ENCODE measurements at regions not wholly inside any gene's neighbourhood (a gene's known extent, or its start where the extent isn't known, plus 50 kb on each side); places are given as distances from the start of the nearest gene placed in this dataset.
"Not testable (repeated sequence)": the region's sequence is repeated elsewhere in the genome, so short reads cannot be mapped to it uniquely, and the experiment has no call there.

GRCh38 chr22:22371031-22371541, 126.5 kb downstream of the VPREB1 start:
- no peak for DNase-seq (ENCODE audit: extremely low read depth in 1 of 2, low read depth in 1 of 2)

- DNase-seq (ENCODE audit: extremely low read depth in 1 of 2, low read depth in 1 of 2), result no peak
Observed at GRCh38 chr22:22372086-22372485, 127.5 kb downstream of the VPREB1 start.

GRCh38 chr22:22374163-22374562, 129.6 kb downstream of the VPREB1 start:
- DNase-seq (ENCODE audit: extremely low read depth in 1 of 2, low read depth in 1 of 2), result no peak

- DNase-seq (ENCODE audit: extremely low read depth in 1 of 2, low read depth in 1 of 2), result no peak
Observed at GRCh38 chr22:22374579-22374978, 130.0 kb downstream of the VPREB1 start.

GRCh38 chr22:22375576-22376351, 131.2 kb downstream of the VPREB1 start:
- no peak for DNase-seq (ENCODE audit: extremely low read depth in 1 of 2, low read depth in 1 of 2)

- DNase-seq (ENCODE audit: extremely low read depth in 1 of 2, low read depth in 1 of 2), result no peak
Observed at GRCh38 chr22:22376352-22376706, 131.7 kb downstream of the VPREB1 start.

- not testable (repeated sequence) for DNase-seq (ENCODE audit: extremely low read depth in 1 of 2, low read depth in 1 of 2)
Observed at GRCh38 chr22:22376884-22377283, 131.7 kb downstream of the ZNF280B start.

- DNase-seq (ENCODE audit: extremely low read depth in 1 of 2, low read depth in 1 of 2), result no peak
Observed at GRCh38 chr22:22377335-22377734, 131.2 kb downstream of the ZNF280B start.

GRCh38 chr22:22378446-22379415, 129.8 kb downstream of the ZNF280B start:
- DNase-seq (ENCODE audit: extremely low read depth in 1 of 2, low read depth in 1 of 2), result no peak

GRCh38 chr22:22380098-22381030, 128.2 kb downstream of the ZNF280B start:
- DNase-seq (ENCODE audit: extremely low read depth in 1 of 2, low read depth in 1 of 2), result no peak

- not testable (repeated sequence) for DNase-seq (ENCODE audit: extremely low read depth in 1 of 2, low read depth in 1 of 2)
Observed at GRCh38 chr22:22381292-22381691, 127.2 kb downstream of the ZNF280B start.

- DNase-seq (ENCODE audit: extremely low read depth in 1 of 2, low read depth in 1 of 2), result no peak
Observed at GRCh38 chr22:22384267-22384666, 124.3 kb downstream of the ZNF280B start.

GRCh38 chr22:22384668-22385244, 123.8 kb downstream of the ZNF280B start:
- DNase-seq (ENCODE audit: extremely low read depth in 1 of 2, low read depth in 1 of 2), result no peak

- no peak for DNase-seq (ENCODE audit: extremely low read depth in 1 of 2, low read depth in 1 of 2)
Observed at GRCh38 chr22:22386602-22387385, 121.7 kb downstream of the ZNF280B start.

- DNase-seq (ENCODE audit: extremely low read depth in 1 of 2, low read depth in 1 of 2), result no peak
Observed at GRCh38 chr22:22387386-22387736, 121.2 kb downstream of the ZNF280B start.

GRCh38 chr22:22388090-22388489, 120.5 kb downstream of the ZNF280B start:
- no peak for DNase-seq (ENCODE audit: extremely low read depth in 1 of 2, low read depth in 1 of 2)

GRCh38 chr22:22388494-22388893, 120.0 kb downstream of the ZNF280B start:
- DNase-seq (ENCODE audit: extremely low read depth in 1 of 2, low read depth in 1 of 2), result no peak

- no peak for DNase-seq (ENCODE audit: extremely low read depth in 1 of 2, low read depth in 1 of 2)
Observed at GRCh38 chr22:22389467-22389866, 119.1 kb downstream of the ZNF280B start.

GRCh38 chr22:22390989-22391388, 117.6 kb downstream of the ZNF280B start:
- no peak for DNase-seq (ENCODE audit: extremely low read depth in 1 of 2, low read depth in 1 of 2)

Measured in stimulated activated CD8-positive, alpha-beta memory T cell treated with anti-CD3 and anti-CD28 coated beads, Interleukin-7, amount 100 ng/mL, for 48 hours (primary cell).